ENCODE measurements at regions not wholly inside any gene's neighbourhood (a gene's known extent, or its start where the extent isn't known, plus 50 kb on each side); places are given as distances from the start of the nearest gene placed in this dataset.

GRCh38 chr12:38977132-38977531, 71.7 kb upstream of the CPNE8 start:
- Histone ChIP-seq H3K27ac (ENCODE audit: low read depth in 1 of 2, low read length in 1 of 2) (no peak overlapping the region), H3K4me1 (ENCODE audit: control insufficient read depth in 5 of 5, insufficient read depth in 5 of 5, low read length in 5 of 5) (no peaks in the 10 kb centered on the region), H3K9me3 (ENCODE audit: control insufficient read depth in 4 of 4, insufficient read depth in 3 of 4, low read length in 3 of 4) (no peaks in the 10 kb centered on the region), H3K4me3 (no peak overlapping the region), H3K9ac (ENCODE audit: insufficient read depth in 1 of 2, low read length in 2 of 2) (no peak overlapping the region), H3K36me3 (ENCODE audit: control insufficient read depth in 4 of 4, insufficient read depth in 4 of 4, low read length in 4 of 4) (no peaks in the 10 kb centered on the region), H3K27me3 (ENCODE audit: control insufficient read depth in 3 of 3, insufficient read depth in 3 of 3, low read length in 2 of 3) (no peaks in the 10 kb centered on the region)
- WGBS, 2 donors, result 47 to 55% methylated on average over 1 of the region's 1 CpG
- DNase-seq (no peak), ATAC-seq (ENCODE audit: insufficient read depth, low FRiP score) (no peak)
- TF ChIP-seq CTCF (IDR thresholded peaks at IDR 0.05; ENCODE audit: control extremely low read depth, extremely low read depth), result no peak

GRCh38 chr12:38969706-38970105, 64.3 kb upstream of the CPNE8 start:
- Histone ChIP-seq H3K36me3 (ENCODE audit: control insufficient read depth in 4 of 4, insufficient read depth in 4 of 4, low read length in 4 of 4) (no peaks in the 10 kb centered on the region), H3K4me3 (no peak overlapping the region), H3K27me3 (ENCODE audit: control insufficient read depth in 3 of 3, insufficient read depth in 3 of 3, low read length in 2 of 3) (no peaks in the 10 kb centered on the region), H3K9me3 (ENCODE audit: control insufficient read depth in 4 of 4, insufficient read depth in 3 of 4, low read length in 3 of 4) (no peaks in the 10 kb centered on the region), H3K9ac (ENCODE audit: insufficient read depth in 1 of 2, low read length in 2 of 2) (no peak overlapping the region), H3K27ac (ENCODE audit: low read depth in 1 of 2, low read length in 1 of 2) (no peak overlapping the region), H3K4me1 (ENCODE audit: control insufficient read depth in 5 of 5, insufficient read depth in 5 of 5, low read length in 5 of 5) (no peaks in the 10 kb centered on the region)
- ATAC-seq (ENCODE audit: insufficient read depth, low FRiP score) (no peak), DNase-seq (no peak)
- WGBS, 2 donors, result 48 to 64% methylated on average over 2 of the region's 2 CpGs
- no peak for TF ChIP-seq CTCF (IDR thresholded peaks at IDR 0.05; ENCODE audit: control extremely low read depth, extremely low read depth)

- WGBS, 2 donors, result 86 to 89% methylated on average over 5 of the region's 5 CpGs
- no peak for ATAC-seq (ENCODE audit: insufficient read depth, low FRiP score)
- Histone ChIP-seq H3K9ac (ENCODE audit: insufficient read depth in 1 of 2, low read length in 2 of 2) (no peak overlapping the region), H3K9me3 (ENCODE audit: control insufficient read depth in 4 of 4, insufficient read depth in 3 of 4, low read length in 3 of 4) (peaks cover 0 to 4% (median 0%) of the 10 kb centered on the region in 4 donors), H3K4me1 (ENCODE audit: control insufficient read depth in 5 of 5, insufficient read depth in 5 of 5, low read length in 5 of 5) (no peaks in the 10 kb centered on the region), H3K27ac (ENCODE audit: low read depth in 1 of 2, low read length in 1 of 2) (no peak overlapping the region), H3K4me3 (no peak overlapping the region), H3K27me3 (ENCODE audit: control insufficient read depth in 3 of 3, insufficient read depth in 3 of 3, low read length in 2 of 3) (no peaks in the 10 kb centered on the region), H3K36me3 (ENCODE audit: control insufficient read depth in 4 of 4, insufficient read depth in 4 of 4, low read length in 4 of 4) (no peaks in the 10 kb centered on the region)
- no peak for TF ChIP-seq CTCF (IDR thresholded peaks at IDR 0.05; ENCODE audit: control extremely low read depth, extremely low read depth)
- no peak for DNase-seq
Observed at GRCh38 chr12:38961683-38962082, 56.3 kb upstream of the CPNE8 start.

- Histone ChIP-seq H3K9ac (ENCODE audit: insufficient read depth in 1 of 2, low read length in 2 of 2) (no peak overlapping the region), H3K27ac (ENCODE audit: low read depth in 1 of 2, low read length in 1 of 2) (no peak overlapping the region), H3K4me1 (ENCODE audit: control insufficient read depth in 5 of 5, insufficient read depth in 5 of 5, low read length in 5 of 5) (no peaks in the 10 kb centered on the region), H3K9me3 (ENCODE audit: control insufficient read depth in 4 of 4, insufficient read depth in 3 of 4, low read length in 3 of 4) (peaks cover 0 to 4% (median 0%) of the 10 kb centered on the region in 4 donors), H3K4me3 (no peak overlapping the region), H3K27me3 (ENCODE audit: control insufficient read depth in 3 of 3, insufficient read depth in 3 of 3, low read length in 2 of 3) (no peaks in the 10 kb centered on the region), H3K36me3 (ENCODE audit: control insufficient read depth in 4 of 4, insufficient read depth in 4 of 4, low read length in 4 of 4) (no peaks in the 10 kb centered on the region)
- ATAC-seq (ENCODE audit: insufficient read depth, low FRiP score) (no peak), DNase-seq (no peak)
- TF ChIP-seq CTCF (IDR thresholded peaks at IDR 0.05; ENCODE audit: control extremely low read depth, extremely low read depth), result no peak
- WGBS, 2 donors, result 49 to 72% methylated on average over 1 of the region's 1 CpG
Observed at GRCh38 chr12:38961012-38961411, 55.6 kb upstream of the CPNE8 start.
